Kidney (tissue), 13 donors: ENCODE measurements at regions not wholly inside any gene's neighbourhood (a gene's known extent, or its start where the extent isn't known, plus 50 kb on each side); places are given as distances from the start of the nearest gene placed in this dataset.

Experiments
- DNase-seq, 5 donors: peaks; one replicate each; pipeline ENCODE4 v3.0.0-alpha.2; 2013 to 2020
- FAIRE-seq: peaks from 2 replicates; lab custom pipeline; 2012; peaks lifted over from hg19 to GRCh38; lab: Jason Lieb, UNC
- H3K27ac ChIP-seq, 2 donors: one replicate each; pipeline ENCODE4 v1.7.0; 2013; ENCODE audit warnings: low read depth in 2 of 2, low read length in 2 of 2, inconsistent platforms in 1 of 2
- H3K27me3 ChIP-seq: one replicate; pipeline ENCODE4 v1.7.1; 2013; ENCODE audit warnings: low read length, inconsistent platforms; ENCODE audit not compliant: control insufficient read depth, insufficient read depth
- H3K36me3 ChIP-seq, 3 donors: one replicate each; pipeline versions ENCODE4 v1.7.0 to v1.7.1; 2013; ENCODE audit warnings: low read length in 3 of 3, control low read depth in 1 of 3, inconsistent platforms in 1 of 3; ENCODE audit not compliant: insufficient read depth in 3 of 3, control insufficient read depth in 2 of 3
- H3K4me1 ChIP-seq, 3 donors: one replicate each; pipeline versions ENCODE4 v1.7.0 to v1.7.1; 2013; ENCODE audit warnings: low read length in 3 of 3, inconsistent platforms in 1 of 3, low read depth in 1 of 3; ENCODE audit not compliant: control insufficient read depth in 2 of 3, insufficient read depth in 2 of 3
- H3K4me3 ChIP-seq, 3 donors: one replicate each; pipeline versions ENCODE4 v1.7.0 to v1.8.1; 2013; ENCODE audit warnings: low read length in 3 of 3, control low read depth in 1 of 3, inconsistent platforms in 1 of 3
- H3K9ac ChIP-seq, 3 donors: one replicate each; pipeline versions ENCODE4 v1.7.0 to v1.7.1; 2013; ENCODE audit warnings: low read length in 3 of 3, control low read depth in 1 of 3, inconsistent platforms in 1 of 3
- H3K9me3 ChIP-seq, 3 donors: one replicate each; pipeline versions ENCODE4 v1.7.0 to v1.7.1; 2013; ENCODE audit warnings: low read length in 3 of 3, control low read depth in 1 of 3, inconsistent platforms in 1 of 3; ENCODE audit not compliant: control insufficient read depth in 2 of 3, insufficient read depth in 1 of 3
- CTCF ChIP-seq: IDR thresholded peaks from 3 replicates; pipeline ENCODE4 v1.5.1; 2012; ENCODE audit warnings: mild to moderate bottlenecking, moderate library complexity, borderline replicate concordance; ENCODE audit not compliant: insufficient read depth; ENCODE audit errors: extremely low read depth
- intact Hi-C: fragments of 100-400 bp; cut with DNase I; formaldehyde crosslinking; loops from one replicate; pipeline ENCODE4 v1.11.1; 2022
- donor health status: control.
- donor health status: control.
- donor health status: control.
- donor health status: control.
- donor health status: control.
- donor health status: DM: yes; HTN: yes; CAD: no.
- donor health status: Normal renal cell carcinoma (clear cell type).

- Histone ChIP-seq H3K9ac (no peak overlapping the region), H3K4me3 (no peak overlapping the region), H3K27me3 (no peaks in the 10 kb centered on the region), H3K27ac (no peak overlapping the region), H3K4me1 (no peaks in the 10 kb centered on the region), H3K9me3 (no peaks in the 10 kb centered on the region), H3K36me3 (no peaks in the 10 kb centered on the region)
- no peak for TF ChIP-seq CTCF
- DNase-seq = no peak
- no peak for FAIRE-seq
- intact Hi-C loops = no loop called here
These were observed 429.4 kb upstream of the TMTC1 start for GRCh38 chr12:30213166-30213565.

GRCh38 chr12:30211743-30212142 lies 428.0 kb upstream of the TMTC1 start:
- TF ChIP-seq CTCF = no peak
- no peak overlapping the region for H3K27ac ChIP-seq
- no peaks in the 10 kb centered on the region for H3K9me3 ChIP-seq
- FAIRE-seq = no peak
- H3K36me3 ChIP-seq = no peaks in the 10 kb centered on the region
- no peak for DNase-seq
- no peaks in the 10 kb centered on the region for H3K4me1 ChIP-seq
- intact Hi-C loops = no loop called here
- H3K27me3 ChIP-seq = no peaks in the 10 kb centered on the region
- H3K4me3 ChIP-seq = no peak overlapping the region
- no peak overlapping the region for H3K9ac ChIP-seq

GRCh38 chr12:30203981-30204380 lies 420.2 kb upstream of the TMTC1 start:
- Histone ChIP-seq H3K27ac (no peak overlapping the region), H3K9me3 (no peaks in the 10 kb centered on the region), H3K36me3 (no peaks in the 10 kb centered on the region), H3K4me1 (no peaks in the 10 kb centered on the region), H3K27me3 (peaks cover 3% of the 10 kb centered on the region), H3K9ac (no peak overlapping the region), H3K4me3 (no peak overlapping the region)
- no peak for TF ChIP-seq CTCF
- no peak for DNase-seq
- intact Hi-C loops = no loop called here
- no peak for FAIRE-seq
